SJCRH30 (cell line): ENCODE measurements at regions not wholly inside any gene's neighbourhood (a gene's known extent, or its start where the extent isn't known, plus 50 kb on each side); places are given as distances from the start of the nearest gene placed in this dataset.

Source experiments
- DNase-seq, 2 experiments: peaks; one replicate each; pipeline ENCODE4 v3.0.0-alpha.2; 2015 to 2020
- H3K27ac ChIP-seq: fragments of 250-450 bp; sonication (Bioruptor Pico); 2 replicates; pipeline ENCODE4 v1.5.1; 2020; ENCODE audit warnings: mild to moderate bottlenecking, moderate library complexity
- H3K27me3 ChIP-seq: fragments of 250-450 bp; sonication (Bioruptor Pico); 2 replicates; pipeline ENCODE4 v1.5.1; 2020; ENCODE audit warnings: mild to moderate bottlenecking, moderate library complexity
- H3K36me3 ChIP-seq: fragments of 250-450 bp; sonication (Bioruptor Pico); 2 replicates; pipeline ENCODE4 v1.5.1; 2020; ENCODE audit warnings: mild to moderate bottlenecking, moderate library complexity
- H3K4me1 ChIP-seq: fragments of 250-450 bp; sonication (Bioruptor Pico); 2 replicates; pipeline ENCODE4 v1.5.1; 2020; ENCODE audit warnings: mild to moderate bottlenecking, moderate library complexity
- H3K4me3 ChIP-seq: fragments of 250-450 bp; sonication (Bioruptor Pico); 2 replicates; pipeline ENCODE4 v1.5.1; 2020; ENCODE audit warnings: mild to moderate bottlenecking, moderate library complexity
- H3K9me3 ChIP-seq: fragments of 250-450 bp; sonication (Bioruptor Pico); replicated peaks from 2 replicates; pipeline ENCODE4 v1.5.1; 2020; ENCODE audit warnings: mild to moderate bottlenecking, moderate library complexity

- DNase-seq, result no peak
- Histone ChIP-seq H3K36me3 (no peaks in the 10 kb centered on the region), H3K9me3 (no peaks in the 10 kb centered on the region), H3K4me1 (peaks cover 25% of the 10 kb centered on the region), H3K27me3 (no peaks in the 10 kb centered on the region), H3K27ac (no peak overlapping the region), H3K4me3 (no peak overlapping the region)
Measured at GRCh38 chr11:112760396-112761059, 200.7 kb upstream of the NCAM1 start.

- DNase-seq, result no peak
- peaks cover 9% of the 10 kb centered on the region for H3K4me1 ChIP-seq
- no peaks in the 10 kb centered on the region for H3K36me3 ChIP-seq
- no peaks in the 10 kb centered on the region for H3K9me3 ChIP-seq
- no peak overlapping the region for H3K27ac ChIP-seq
- no peaks in the 10 kb centered on the region for H3K27me3 ChIP-seq
- no peak overlapping the region for H3K4me3 ChIP-seq
Measured at GRCh38 chr11:112761911-112762706, 199.1 kb upstream of the NCAM1 start.

GRCh38 chr11:112762707-112763090 is 198.5 kb upstream of the NCAM1 start:
- no peak for DNase-seq

GRCh38 chr11:112765337-112765736 is 195.9 kb upstream of the NCAM1 start:
- Histone ChIP-seq H3K9me3 (no peaks in the 10 kb centered on the region), H3K27ac (no peak overlapping the region), H3K36me3 (no peaks in the 10 kb centered on the region), H3K27me3 (no peaks in the 10 kb centered on the region), H3K4me3 (no peak overlapping the region), H3K4me1 (no peaks in the 10 kb centered on the region)
- no peak for DNase-seq

More at GRCh38 chr11:112762707-112763090, 198.5 kb upstream of the NCAM1 start:
- H3K4me1 ChIP-seq, result peaks cover 3% of the 10 kb centered on the region; the same call in 1 of the 2 replicates
- H3K4me3 ChIP-seq, result no peak overlapping the region
- no peaks in the 10 kb centered on the region for H3K9me3 ChIP-seq
- no peaks in the 10 kb centered on the region for H3K36me3 ChIP-seq
- H3K27me3 ChIP-seq, result no peaks in the 10 kb centered on the region
- no peak overlapping the region for H3K27ac ChIP-seq

GRCh38 chr11:112769170-112769569 is 192.1 kb upstream of the NCAM1 start:
- H3K4me1 ChIP-seq, result no peaks in the 10 kb centered on the region
- no peaks in the 10 kb centered on the region for H3K36me3 ChIP-seq
- no peak overlapping the region for H3K27ac ChIP-seq
- DNase-seq, result no peak
- no peaks in the 10 kb centered on the region for H3K9me3 ChIP-seq
- no peak overlapping the region for H3K4me3 ChIP-seq
- H3K27me3 ChIP-seq, result no peaks in the 10 kb centered on the region

- no peaks in the 10 kb centered on the region for H3K4me1 ChIP-seq
- no peak overlapping the region for H3K27ac ChIP-seq
Measured at GRCh38 chr11:112769584-112769983, 191.6 kb upstream of the NCAM1 start.

GRCh38 chr11:112770033-112770432 is 191.2 kb upstream of the NCAM1 start:
- H3K4me1 ChIP-seq, result no peaks in the 10 kb centered on the region
- no peak for DNase-seq
- H3K27me3 ChIP-seq, result no peaks in the 10 kb centered on the region
- H3K27ac ChIP-seq, result no peak overlapping the region
- H3K9me3 ChIP-seq, result no peaks in the 10 kb centered on the region
- no peak overlapping the region for H3K4me3 ChIP-seq
- H3K36me3 ChIP-seq, result no peaks in the 10 kb centered on the region

More at GRCh38 chr11:112769584-112769983, 191.6 kb upstream of the NCAM1 start:
- no peak overlapping the region for H3K4me3 ChIP-seq
- H3K9me3 ChIP-seq, result no peaks in the 10 kb centered on the region
- DNase-seq, result no peak
- no peaks in the 10 kb centered on the region for H3K36me3 ChIP-seq
- H3K27me3 ChIP-seq, result no peaks in the 10 kb centered on the region

GRCh38 chr11:112770487-112770886 is 190.7 kb upstream of the NCAM1 start:
- H3K4me3 ChIP-seq, result no peak overlapping the region
- no peaks in the 10 kb centered on the region for H3K4me1 ChIP-seq
- DNase-seq, result no peak
- no peaks in the 10 kb centered on the region for H3K9me3 ChIP-seq
- H3K27me3 ChIP-seq, result no peaks in the 10 kb centered on the region
- no peak overlapping the region for H3K27ac ChIP-seq
- no peaks in the 10 kb centered on the region for H3K36me3 ChIP-seq

GRCh38 chr11:112771851-112772250 is 189.4 kb upstream of the NCAM1 start:
- Histone ChIP-seq H3K9me3 (no peaks in the 10 kb centered on the region), H3K36me3 (no peaks in the 10 kb centered on the region), H3K4me3 (no peak overlapping the region), H3K27ac (no peak overlapping the region), H3K27me3 (no peaks in the 10 kb centered on the region), H3K4me1 (no peaks in the 10 kb centered on the region)
- no peak for DNase-seq

GRCh38 chr11:112773264-112773663 is 188.0 kb upstream of the NCAM1 start:
- Histone ChIP-seq H3K27ac (no peak overlapping the region), H3K4me1 (no peaks in the 10 kb centered on the region), H3K4me3 (no peak overlapping the region), H3K27me3 (no peaks in the 10 kb centered on the region), H3K36me3 (no peaks in the 10 kb centered on the region), H3K9me3 (no peaks in the 10 kb centered on the region)
- DNase-seq, result no peak

- no peaks in the 10 kb centered on the region for H3K27me3 ChIP-seq
- no peak for DNase-seq
Measured at GRCh38 chr11:112776834-112777233, 184.4 kb upstream of the NCAM1 start.

GRCh38 chr11:112777283-112777751 is 183.9 kb upstream of the NCAM1 start:
- Histone ChIP-seq H3K27me3 (no peaks in the 10 kb centered on the region), H3K36me3 (no peaks in the 10 kb centered on the region), H3K27ac (no peak overlapping the region), H3K4me3 (no peak overlapping the region), H3K9me3 (no peaks in the 10 kb centered on the region), H3K4me1 (no peaks in the 10 kb centered on the region)
- DNase-seq, result no peak

More at GRCh38 chr11:112776834-112777233, 184.4 kb upstream of the NCAM1 start:
- Histone ChIP-seq H3K4me3 (no peak overlapping the region), H3K4me1 (no peaks in the 10 kb centered on the region), H3K9me3 (no peaks in the 10 kb centered on the region), H3K27ac (no peak overlapping the region), H3K36me3 (no peaks in the 10 kb centered on the region)

- Histone ChIP-seq H3K36me3 (no peaks in the 10 kb centered on the region), H3K27me3 (no peaks in the 10 kb centered on the region), H3K4me1 (no peaks in the 10 kb centered on the region), H3K27ac (no peak overlapping the region), H3K4me3 (no peak overlapping the region), H3K9me3 (no peaks in the 10 kb centered on the region)
- DNase-seq, result no peak
Measured at GRCh38 chr11:112778091-112778876, 182.9 kb upstream of the NCAM1 start.

GRCh38 chr11:112778877-112779266 is 182.3 kb upstream of the NCAM1 start:
- Histone ChIP-seq H3K36me3 (no peaks in the 10 kb centered on the region), H3K4me1 (peaks cover 1% of the 10 kb centered on the region; the same call in 1 of the 2 replicates), H3K4me3 (no peak overlapping the region), H3K27me3 (no peaks in the 10 kb centered on the region), H3K27ac (no peak overlapping the region), H3K9me3 (no peaks in the 10 kb centered on the region)
- no peak for DNase-seq
